Fibroblast of the aortic adventitia (primary cell): ENCODE measurements at regions not wholly inside any gene's neighbourhood (a gene's known extent, or its start where the extent isn't known, plus 50 kb on each side); places are given as distances from the start of the nearest gene placed in this dataset.

Experiments used
- DNase-seq: peaks from one replicate; pipeline ENCODE4 v3.0.0-alpha.2; 2010; ENCODE audit warnings: low read depth
- H3K4me3 ChIP-seq: 2 replicates; pipeline ENCODE4 v1.5.1; 2011; ENCODE audit warnings: low read depth, mild to moderate bottlenecking, control low read depth, low read length, moderate library complexity
- TF ChIP-seq, protein P1 (sequence below): IDR thresholded peaks from 2 replicates; pipeline ENCODE4 v1.5.1; 2011; ENCODE audit warnings: mild to moderate bottlenecking, low read length, control low read depth, inconsistent platforms; ENCODE audit not compliant: insufficient read depth

DNA sequence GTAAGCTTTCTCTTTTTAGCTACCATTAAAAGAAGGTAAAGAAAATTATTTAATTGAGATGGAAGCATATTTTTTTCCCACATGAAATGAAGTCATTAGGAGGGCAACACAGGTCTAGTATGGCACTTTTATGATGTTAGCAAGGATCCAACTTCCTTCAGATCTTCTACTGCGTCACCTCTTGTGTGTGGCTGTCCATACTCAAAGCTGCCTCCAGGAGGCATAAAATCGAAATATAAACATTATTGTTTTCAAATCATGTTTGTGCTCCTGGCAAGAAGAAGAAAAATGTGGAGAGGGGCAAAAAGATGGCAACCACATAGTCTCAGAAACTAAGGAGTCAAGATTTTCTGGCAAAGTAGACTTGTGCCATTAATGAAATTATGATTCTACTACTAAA, 791.7 kb upstream of the EPHA6 start:
- TF ChIP-seq, protein P1, sequence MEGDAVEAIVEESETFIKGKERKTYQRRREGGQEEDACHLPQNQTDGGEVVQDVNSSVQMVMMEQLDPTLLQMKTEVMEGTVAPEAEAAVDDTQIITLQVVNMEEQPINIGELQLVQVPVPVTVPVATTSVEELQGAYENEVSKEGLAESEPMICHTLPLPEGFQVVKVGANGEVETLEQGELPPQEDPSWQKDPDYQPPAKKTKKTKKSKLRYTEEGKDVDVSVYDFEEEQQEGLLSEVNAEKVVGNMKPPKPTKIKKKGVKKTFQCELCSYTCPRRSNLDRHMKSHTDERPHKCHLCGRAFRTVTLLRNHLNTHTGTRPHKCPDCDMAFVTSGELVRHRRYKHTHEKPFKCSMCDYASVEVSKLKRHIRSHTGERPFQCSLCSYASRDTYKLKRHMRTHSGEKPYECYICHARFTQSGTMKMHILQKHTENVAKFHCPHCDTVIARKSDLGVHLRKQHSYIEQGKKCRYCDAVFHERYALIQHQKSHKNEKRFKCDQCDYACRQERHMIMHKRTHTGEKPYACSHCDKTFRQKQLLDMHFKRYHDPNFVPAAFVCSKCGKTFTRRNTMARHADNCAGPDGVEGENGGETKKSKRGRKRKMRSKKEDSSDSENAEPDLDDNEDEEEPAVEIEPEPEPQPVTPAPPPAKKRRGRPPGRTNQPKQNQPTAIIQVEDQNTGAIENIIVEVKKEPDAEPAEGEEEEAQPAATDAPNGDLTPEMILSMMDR = no peak
- no peak for DNase-seq
- no peak overlapping the region for H3K4me3 ChIP-seq

DNA sequence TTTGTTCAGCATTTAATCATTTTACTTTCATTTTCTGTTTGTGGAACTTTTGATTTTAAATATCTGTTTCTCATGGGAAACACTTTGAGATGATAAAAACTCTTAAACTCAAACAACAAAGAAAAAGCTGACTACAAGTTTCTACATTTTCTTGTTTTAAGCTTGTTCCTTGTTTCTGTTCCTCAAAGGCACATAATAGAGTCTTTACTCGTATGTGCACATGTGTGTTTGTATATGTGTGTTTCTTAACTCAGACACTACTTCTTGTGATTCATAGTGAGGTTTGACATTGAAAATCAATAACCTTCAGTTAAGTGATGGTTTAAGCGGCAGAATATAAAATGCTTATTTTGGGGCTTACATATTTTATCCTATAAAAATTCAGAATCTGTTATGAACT, 786.7 kb upstream of the EPHA6 start:
- TF ChIP-seq, protein P1 = no peak
- no peak overlapping the region for H3K4me3 ChIP-seq
- DNase-seq = no peak

DNA sequence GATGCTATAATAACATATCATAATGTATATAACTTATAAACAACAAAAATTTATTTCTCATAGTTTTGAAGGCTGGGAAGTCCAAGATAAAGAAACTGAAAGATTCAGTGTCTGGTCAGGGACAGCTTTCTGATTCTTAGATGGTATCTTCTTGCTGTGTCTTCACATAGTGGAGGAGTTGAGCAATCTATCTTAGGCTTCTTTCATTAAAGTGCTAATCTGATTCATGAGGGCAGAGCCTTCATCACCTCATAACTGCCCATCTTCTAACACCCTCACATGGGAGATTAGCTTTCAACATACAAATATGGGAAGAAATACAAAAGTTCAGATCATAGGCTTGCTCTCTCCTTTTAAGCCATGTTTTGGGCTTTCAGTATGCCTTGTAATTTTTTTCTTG, 774.8 kb upstream of the EPHA6 start:
- no peak overlapping the region for H3K4me3 ChIP-seq
- no peak for DNase-seq
- TF ChIP-seq, protein P1 = no peak

DNA sequence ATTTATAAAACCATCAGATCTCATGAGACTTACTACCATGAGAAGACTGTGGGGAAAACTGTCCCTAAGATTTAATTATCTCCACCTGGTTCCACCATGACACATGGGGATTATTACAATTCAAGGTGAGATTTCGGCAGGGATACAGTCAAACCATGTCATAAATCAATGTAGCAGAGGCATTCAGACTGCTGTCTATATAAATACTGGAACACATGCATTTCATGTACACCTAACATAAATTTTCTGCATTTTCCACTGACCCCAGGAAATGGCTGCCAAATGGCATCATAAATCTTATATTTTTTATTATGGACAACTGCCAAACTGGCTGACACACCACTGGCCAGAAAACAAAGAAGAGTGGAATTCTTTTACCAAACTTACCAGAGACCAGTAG, 755.1 kb upstream of the EPHA6 start:
- TF ChIP-seq, protein P1 = no peak
- no peak overlapping the region for H3K4me3 ChIP-seq
- DNase-seq = no peak

DNA sequence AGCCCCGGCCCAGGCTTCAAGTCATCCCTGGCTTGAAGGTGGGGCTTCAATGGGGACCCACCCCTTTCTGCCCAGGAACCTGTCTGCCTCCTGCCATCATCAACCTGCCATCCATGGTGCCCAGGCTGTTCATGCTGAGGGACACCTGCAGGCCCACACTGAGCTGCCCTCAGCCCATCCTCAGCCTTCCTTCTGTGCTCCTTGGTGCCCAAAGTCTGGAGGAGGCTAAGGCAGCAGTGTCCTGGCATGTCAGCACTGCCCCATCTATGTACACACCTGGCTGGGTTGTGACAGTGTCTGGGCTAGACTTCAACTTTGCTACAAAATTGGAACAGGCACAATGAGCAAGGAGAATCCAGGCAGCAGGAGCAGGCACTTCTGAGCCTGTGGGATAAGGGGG, 745.3 kb upstream of the EPHA6 start:
- TF ChIP-seq, protein P1 = no peak
- H3K4me3 ChIP-seq = no peak overlapping the region
- DNase-seq = no peak

DNA sequence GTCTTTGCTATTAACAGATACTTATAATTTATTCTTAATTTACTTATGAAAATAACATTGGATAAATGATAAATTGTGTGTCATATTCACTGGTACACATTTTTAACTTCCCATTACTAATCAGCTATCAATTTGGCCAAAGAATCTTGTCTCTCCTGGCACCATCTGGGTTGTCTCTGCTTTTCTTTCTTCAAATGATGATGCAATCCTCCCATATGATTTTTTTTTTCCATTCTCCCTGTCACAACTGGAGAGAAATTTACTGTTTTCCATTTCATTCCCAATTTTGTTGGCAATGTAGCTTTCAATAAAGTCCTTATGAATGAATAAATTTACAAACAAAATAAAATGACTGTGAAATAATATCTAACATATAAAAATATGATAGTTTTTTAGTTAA, 743.7 kb upstream of the EPHA6 start:
- peak; percentile 0 for DNase-seq
- no peak overlapping the region for H3K4me3 ChIP-seq
- TF ChIP-seq, protein P1 = no peak

DNA sequence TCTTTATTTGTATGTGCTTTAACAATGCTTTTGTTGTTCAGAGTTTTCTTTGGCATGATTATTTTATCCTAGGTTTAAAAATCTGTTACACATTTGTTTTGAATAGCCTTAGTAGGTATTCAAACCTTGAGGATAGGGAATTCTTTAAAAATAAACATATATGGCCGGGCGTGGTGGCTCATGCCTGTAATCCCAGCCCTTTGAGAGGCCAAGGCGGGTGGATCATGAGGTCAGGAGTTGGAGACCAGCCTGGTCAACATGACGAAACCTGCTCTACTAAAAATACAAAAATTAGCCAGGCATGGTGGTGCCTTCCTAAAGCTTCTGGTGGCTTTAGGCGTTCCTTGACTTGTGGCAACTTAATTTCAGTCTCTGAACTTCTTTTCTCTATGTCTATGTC, 743.3 kb upstream of the EPHA6 start:
- TF ChIP-seq, protein P1 = no peak
- DNase-seq = no peak
- H3K4me3 ChIP-seq = no peak overlapping the region
